H1 (cell line): ENCODE measurements at regions not wholly inside any gene's neighbourhood (a gene's known extent, or its start where the extent isn't known, plus 50 kb on each side); places are given as distances from the start of the nearest gene placed in this dataset.

Experiments used
- CTCF ChIA-PET: fragments of 300-600 bp; sonication (Branson Sonifier 250); formaldehyde crosslinking; loops from one replicate; lab custom pipeline; 2021; ENCODE audit not compliant: partially characterized antibody; lab: Charles Lee
- POLR2A ChIA-PET: fragments of 300-600 bp; sonication (Branson Sonifier 250); formaldehyde crosslinking; loops from one replicate; lab custom pipeline; 2021; ENCODE audit warnings: inconsistent platforms; ENCODE audit not compliant: partially characterized antibody; lab: Charles Lee
- DNase-seq, 2 experiments: peaks; one replicate each; pipeline versions ENCODE4 v3.0.0 to v3.0.0-alpha.2; 2010 to 2022; ENCODE audit warnings: low spot score in 2 of 2, low read depth in 1 of 2, mixed read lengths in 1 of 2
- FAIRE-seq: peaks from 2 replicates; lab custom pipeline; 2011; peaks lifted over from hg19 to GRCh38; lab: Jason Lieb, UNC
- H2AFZ ChIP-seq: 2 replicates; pipeline ENCODE4 v1.8.1; 2012; ENCODE audit warnings: low read length, inconsistent platforms
- H2AK5ac ChIP-seq: 2 replicates; pipeline ENCODE4 v1.6.1; 2013; ENCODE audit warnings: low read depth, low read length
- H2BK120ac ChIP-seq: replicated peaks from 2 replicates; pipeline ENCODE3; 2013; ENCODE audit warnings: low read depth, low read length, inconsistent platforms
- H2BK12ac ChIP-seq: 2 replicates; pipeline ENCODE4 v1.6.1; 2013; ENCODE audit warnings: low read depth, low read length
- H2BK15ac ChIP-seq: 2 replicates; pipeline ENCODE4 v1.6.1; 2013; ENCODE audit warnings: low read length
- H2BK20ac ChIP-seq: 2 replicates; pipeline ENCODE4 v1.6.1; 2013; ENCODE audit warnings: low read length
- H2BK5ac ChIP-seq: 2 replicates; pipeline ENCODE4 v1.6.1; 2013; ENCODE audit warnings: low read depth, low read length
- H3K14ac ChIP-seq: 2 replicates; pipeline ENCODE4 v1.6.1; 2013; ENCODE audit warnings: inconsistent platforms; ENCODE audit not compliant: insufficient read length
- H3K18ac ChIP-seq: 2 replicates; pipeline ENCODE4 v1.6.1; 2013; ENCODE audit warnings: low read length; ENCODE audit errors: extremely low read depth
- H3K23ac ChIP-seq: 2 replicates; pipeline ENCODE4 v1.6.1; 2013; ENCODE audit warnings: inconsistent platforms; ENCODE audit not compliant: insufficient read length
- H3K23me2 ChIP-seq: 2 replicates; pipeline ENCODE4 v1.6.1; 2013; ENCODE audit warnings: low read depth, low read length
- H3K27ac ChIP-seq: 2 replicates; pipeline ENCODE4 v1.6.1; 2011; ENCODE audit warnings: low read depth, low read length, inconsistent platforms
- H3K27me3 ChIP-seq, 4 experiments: replicated peaks in 1 of 4; 1 replicate in 1 of 4; 2 replicates in 3 of 4; pipeline versions ENCODE4 v1.6.1 to v1.8.1; 2011 to 2013; ENCODE audit warnings: low read length in 3 of 4, mild to moderate bottlenecking in 3 of 4, inconsistent platforms in 2 of 4, mixed read lengths in 2 of 4, moderate library complexity in 1 of 4; ENCODE audit not compliant: control insufficient read depth in 3 of 4, insufficient read depth in 3 of 4; ENCODE audit errors: extremely low read depth in 1 of 4
- H3K36me3 ChIP-seq, 4 experiments: 2 replicates each; pipeline versions ENCODE4 v1.6.1 to v1.8.1; 2011 to 2013; ENCODE audit warnings: mild to moderate bottlenecking in 4 of 4, low read length in 3 of 4, moderate library complexity in 2 of 4, control low read depth in 1 of 4, inconsistent platforms in 1 of 4; ENCODE audit not compliant: insufficient read depth in 4 of 4, control insufficient read depth in 2 of 4
- H3K4ac ChIP-seq: replicated peaks from 2 replicates; pipeline ENCODE3; 2013; ENCODE audit warnings: low read length, low read depth, mixed read lengths, inconsistent platforms; ENCODE audit not compliant: insufficient read length
- H3K4me1 ChIP-seq, 4 experiments: replicated peaks in 1 of 4; 1 replicate in 1 of 4; 2 replicates in 3 of 4; pipeline versions ENCODE4 v1.6.1 to v1.8.1; 2011 to 2013; ENCODE audit warnings: low read length in 3 of 4, inconsistent platforms in 2 of 4, mixed read lengths in 1 of 4; ENCODE audit not compliant: insufficient read depth in 4 of 4, control insufficient read depth in 3 of 4
- H3K4me2 ChIP-seq, 2 experiments: 2 replicates each; pipeline versions ENCODE4 v1.6.1 to v1.8.1; 2011 to 2013; ENCODE audit warnings: low read depth in 2 of 2, low read length in 2 of 2, control low read depth in 1 of 2, inconsistent platforms in 1 of 2, mild to moderate bottlenecking in 1 of 2; ENCODE audit not compliant: insufficient read depth in 1 of 2
- H3K4me3 ChIP-seq, 4 experiments: fragments of 200-600, 300-600 bp in 1 of 4; sonication (generic), shearing (Covaris generic), sonication (Bioruptor Twin) in 1 of 4; 2 replicates each; pipeline versions ENCODE4 v1.5.1 to v1.8.1; 2011 to 2016; ENCODE audit warnings: low read length in 4 of 4, low read depth in 3 of 4, control low read depth in 2 of 4, inconsistent platforms in 2 of 4, mild to moderate bottlenecking in 2 of 4, mixed read lengths in 1 of 4, moderate library complexity in 1 of 4; ENCODE audit not compliant: insufficient read depth in 2 of 4; ENCODE audit errors: extremely low read depth in 1 of 4
- H3K56ac ChIP-seq: replicated peaks from 2 replicates; pipeline ENCODE3; 2013; ENCODE audit warnings: low read depth, mild to moderate bottlenecking, mixed read lengths, low read length, inconsistent platforms; ENCODE audit not compliant: insufficient read length
- H3K79me1 ChIP-seq: 2 replicates; pipeline ENCODE4 v1.6.1; 2013; ENCODE audit warnings: low read depth, low read length, control low read depth
- H3K79me2 ChIP-seq, 2 experiments: 2 replicates each; pipeline versions ENCODE4 v1.6.1 to v1.8.1; 2012 to 2013; ENCODE audit warnings: low read length in 2 of 2, mild to moderate bottlenecking in 2 of 2, inconsistent platforms in 1 of 2; ENCODE audit not compliant: insufficient read depth in 2 of 2, control insufficient read depth in 1 of 2
- H3K9ac ChIP-seq, 4 experiments: replicated peaks in 1 of 4; 1 replicate in 1 of 4; 2 replicates in 3 of 4; pipeline versions ENCODE4 v1.6.1 to v1.8.1; 2011 to 2013; ENCODE audit warnings: low read depth in 3 of 4, low read length in 3 of 4, control low read depth in 2 of 4, mild to moderate bottlenecking in 2 of 4, moderate library complexity in 2 of 4, inconsistent platforms in 1 of 4; ENCODE audit errors: extremely low read depth in 1 of 4
- H3K9me3 ChIP-seq, 2 experiments: 2 replicates each; pipeline versions ENCODE4 v1.6.1 to v1.8.1; 2012 to 2013; ENCODE audit warnings: mild to moderate bottlenecking in 2 of 2, moderate library complexity in 2 of 2, control low read depth in 1 of 2, inconsistent platforms in 1 of 2, low read depth in 1 of 2, low read length in 1 of 2, mixed read lengths in 1 of 2; ENCODE audit not compliant: insufficient read depth in 2 of 2
- H4K20me1 ChIP-seq, 2 experiments: replicated peaks in 1 of 2; 2 replicates each; pipeline versions ENCODE3 to v1.8.1; 2011 to 2013; ENCODE audit warnings: inconsistent platforms in 2 of 2, low read length in 2 of 2, mild to moderate bottlenecking in 1 of 2; ENCODE audit not compliant: insufficient read depth in 2 of 2, control insufficient read depth in 1 of 2
- H4K5ac ChIP-seq: 2 replicates; pipeline ENCODE4 v1.6.1; 2013; ENCODE audit warnings: low read length, low read depth, mixed read lengths, inconsistent platforms; ENCODE audit not compliant: insufficient read length
- H4K8ac ChIP-seq: 2 replicates; pipeline ENCODE4 v1.8.0; 2013; ENCODE audit warnings: mild to moderate bottlenecking, moderate library complexity, low read length, inconsistent platforms; ENCODE audit not compliant: insufficient read depth; ENCODE audit errors: extremely low read depth
- H4K91ac ChIP-seq: replicated peaks from 2 replicates; pipeline ENCODE3; 2013; ENCODE audit warnings: low read length, mixed read lengths, inconsistent platforms; ENCODE audit not compliant: insufficient read length
- BACH1 ChIP-seq: IDR thresholded peaks from 2 replicates; pipeline ENCODE4 v1.6.1; 2012; ENCODE audit warnings: low read length, improper control_type of control experiment
- EGR1 ChIP-seq: IDR thresholded peaks from 2 replicates; pipeline ENCODE4 v1.6.1; 2011; ENCODE audit warnings: low read depth, low read length, borderline replicate concordance
- GTF2F1 ChIP-seq: IDR thresholded peaks from 2 replicates; pipeline ENCODE4 v1.6.1; 2012; ENCODE audit warnings: low read depth, low read length, improper control_type of control experiment, borderline replicate concordance
- HDAC6 ChIP-seq: IDR thresholded peaks from one replicate; pipeline ENCODE4 v1.7.1; 2012; ENCODE audit warnings: low read depth, mild to moderate bottlenecking, inconsistent platforms, low read length, moderate library complexity
- MAFK ChIP-seq: IDR thresholded peaks from 2 replicates; pipeline ENCODE4 v1.6.1; 2012; ENCODE audit warnings: low read depth, mild to moderate bottlenecking, improper control_type of control experiment, low read length
- PHF8 ChIP-seq: fragments of 200-600 bp; sonication (generic); conservative IDR thresholded peaks from 2 replicates; pipeline ENCODE4 v1.7.1; 2012; ENCODE audit warnings: low read depth, mild to moderate bottlenecking, inconsistent platforms, low read length, moderate library complexity
- POLR2A ChIP-seq, 2 experiments: IDR thresholded peaks; 1 replicate in 1 of 2; 2 replicates in 1 of 2; pipeline ENCODE4 v1.6.1; 2011; ENCODE audit warnings: low read depth in 2 of 2, low read length in 2 of 2, mild to moderate bottlenecking in 2 of 2; ENCODE audit errors: control extremely low read depth in 1 of 2
- RAD21 ChIP-seq, 2 experiments: IDR thresholded peaks in 1 of 2; conservative IDR thresholded peaks in 1 of 2; 2 replicates each; pipeline ENCODE4 v1.6.1; 2011; ENCODE audit warnings: low read depth in 2 of 2, low read length in 2 of 2, improper control_type of control experiment in 1 of 2, inconsistent platforms in 1 of 2, mild to moderate bottlenecking in 1 of 2, moderate library complexity in 1 of 2
- RFX5 ChIP-seq: IDR thresholded peaks from 2 replicates; pipeline ENCODE4 v1.6.1; 2011; ENCODE audit warnings: low read depth, low read length, improper control_type of control experiment, borderline replicate concordance
- RXRA ChIP-seq: IDR thresholded peaks from 2 replicates; pipeline ENCODE4 v1.6.1; 2011; ENCODE audit warnings: low read depth, mild to moderate bottlenecking, low read length, moderate library complexity; ENCODE audit not compliant: insufficient read depth
- TAF7 ChIP-seq: optimal IDR thresholded peaks from 2 replicates; pipeline ENCODE3; 2011; ENCODE audit warnings: low read depth, mild to moderate bottlenecking, inconsistent platforms, low read length, moderate library complexity, borderline replicate concordance
- TCF12 ChIP-seq: IDR thresholded peaks from 2 replicates; pipeline ENCODE4 v1.6.1; 2011; ENCODE audit warnings: low read depth, mild to moderate bottlenecking, low read length
- TEAD4 ChIP-seq: IDR thresholded peaks from 2 replicates; pipeline ENCODE4 v1.6.1; 2012; ENCODE audit warnings: low read depth, low read length, inconsistent platforms, mixed read lengths
- WGBS, 2 experiments: shearing (Covaris generic) in 1 of 2; methylation state at CpG; one replicate each; pipeline versions ENCODE4 v1.1.6 to v1.1.7; 2013 to 2015; ENCODE audit warnings: low lambda C conversion rate in 2 of 2, mixed read lengths in 2 of 2, inconsistent platforms in 1 of 2, low coverage in 1 of 2, missing lambda C conversion rate in 1 of 2; ENCODE audit not compliant: insufficient replicate concordance in 2 of 2, insufficient coverage in 1 of 2, insufficient read length in 1 of 2; ENCODE audit errors: extremely low coverage in 1 of 2, missing lambda C conversion rate in 1 of 2; 5-methylcytosine and 5-hydroxymethylcytosine counted together

DNA sequence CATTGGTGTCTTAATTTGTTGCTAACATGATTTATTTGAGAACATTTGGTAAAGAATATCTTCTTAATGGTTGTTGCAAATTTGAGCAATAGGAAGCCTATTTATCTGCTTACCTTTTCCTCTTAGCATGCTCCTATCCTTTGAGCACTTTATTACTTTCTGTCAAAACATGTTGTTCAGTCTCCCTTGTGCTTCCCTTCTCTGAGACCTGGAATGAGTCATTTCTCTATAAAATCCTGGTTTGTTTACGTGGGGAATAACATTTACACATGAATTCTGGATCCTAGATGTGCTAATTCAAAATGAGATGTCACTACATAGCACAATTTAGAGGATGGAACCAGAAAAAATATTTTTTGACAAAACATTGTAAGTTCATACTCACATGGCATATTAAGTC is 844.0 kb upstream of the LRFN5 start:
- 83% methylated on average over 1 of the region's 1 CpG; no CpG with 5 or more reads in 1 of the 2 experiments for WGBS, 2 experiments
- Histone ChIP-seq H4K8ac (no peak overlapping the region), H2AK5ac (no peak overlapping the region), H3K27me3 (no peaks in the 10 kb centered on the region), H2BK15ac (no peak overlapping the region), H3K4me2 (no peak overlapping the region), H3K18ac (no peak overlapping the region), H3K4ac (no peak overlapping the region), H3K4me3 (no peak overlapping the region), H3K27ac (no peak overlapping the region), H4K91ac (no peak overlapping the region), H4K20me1 (no peaks in the 10 kb centered on the region), H3K9me3 (no peaks in the 10 kb centered on the region), H2AFZ (no peak overlapping the region), H3K23me2 (no peaks in the 10 kb centered on the region), H3K4me1 (peaks cover 0 to 2% (median 0%) of the 10 kb centered on the region in 4 experiments; a peak in 1 of 7 replicates), H2BK120ac (no peak overlapping the region), H3K79me2 (no peaks in the 10 kb centered on the region), H2BK20ac (no peak overlapping the region), H3K79me1 (no peaks in the 10 kb centered on the region), H3K23ac (no peak overlapping the region), H2BK5ac (no peak overlapping the region), H4K5ac (no peak overlapping the region), H3K14ac (no peak overlapping the region), H3K36me3 (no peaks in the 10 kb centered on the region), H3K9ac (no peak overlapping the region), H3K56ac (no peak overlapping the region), H2BK12ac (no peak overlapping the region)
- POLR2A ChIA-PET, result no interaction called here
- TF ChIP-seq POLR2A (IDR thresholded peaks at IDR 0.05; ENCODE audit: control extremely low read depth in 1 of 2, low read depth in 2 of 2, low read length in 2 of 2), result no peak
- TF ChIP-seq RAD21 (IDR thresholded peaks at IDR 0.05 in 1 of 2, conservative IDR thresholded peaks at IDR 0.05 in 1 of 2; ENCODE audit: low read depth in 2 of 2, low read length in 2 of 2), result no peak
- no peak for TF ChIP-seq RFX5
- no peak for TF ChIP-seq RXRA
- TF ChIP-seq BACH1, result no peak
- no peak for TF ChIP-seq GTF2F1
- TF ChIP-seq TCF12, result no peak
- TF ChIP-seq EGR1, result no peak
- no peak for TF ChIP-seq TAF7
- no peak for TF ChIP-seq PHF8
- no peak for TF ChIP-seq MAFK
- TF ChIP-seq HDAC6, result no peak
- TF ChIP-seq TEAD4, result no peak
- CTCF ChIA-PET, result no interaction called here
- DNase-seq (no peak), FAIRE-seq (no peak)
